MM.1S (cell line): ENCODE measurements at regions not wholly inside any gene's neighbourhood (a gene's known extent, or its start where the extent isn't known, plus 50 kb on each side); places are given as distances from the start of the nearest gene placed in this dataset.

Source experiments
- EZH2 ChIP-seq: fragments of 300-600 bp; sonication (generic); optimal IDR thresholded peaks from 2 replicates; pipeline ENCODE3; 2017; ENCODE audit warnings: low read depth, mild to moderate bottlenecking, antibody characterized with exemption, low read length, mixed read lengths
- TF ChIP-seq, protein P1 (sequence below): fragments of 300-600 bp; sonication (generic); IDR thresholded peaks from 2 replicates; pipeline ENCODE4 v1.5.1; 2016; ENCODE audit warnings: antibody characterized with exemption, low read length, mixed read lengths

DNA sequence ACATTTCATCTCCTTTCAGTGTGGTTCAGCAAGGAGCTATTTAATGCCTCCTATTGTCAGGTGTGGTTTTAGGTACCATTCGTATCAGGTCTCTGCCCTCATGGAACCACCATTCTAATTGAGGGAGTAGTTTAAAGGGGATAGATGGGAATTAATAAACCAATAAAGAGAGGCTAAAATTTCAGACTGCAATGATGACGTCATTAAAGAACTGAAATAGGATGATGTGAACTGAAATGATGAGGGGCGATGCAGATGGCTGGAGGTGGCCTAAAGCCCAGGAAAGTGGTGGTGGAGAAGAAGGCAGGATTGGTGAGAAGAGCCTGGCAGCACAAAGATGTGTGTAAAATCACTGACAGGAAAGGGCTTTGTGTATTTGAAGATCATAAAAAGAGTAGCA is 148.9 kb upstream of the RBFOX1 start:
- no peak for TF ChIP-seq EZH2
- TF ChIP-seq, protein P1, sequence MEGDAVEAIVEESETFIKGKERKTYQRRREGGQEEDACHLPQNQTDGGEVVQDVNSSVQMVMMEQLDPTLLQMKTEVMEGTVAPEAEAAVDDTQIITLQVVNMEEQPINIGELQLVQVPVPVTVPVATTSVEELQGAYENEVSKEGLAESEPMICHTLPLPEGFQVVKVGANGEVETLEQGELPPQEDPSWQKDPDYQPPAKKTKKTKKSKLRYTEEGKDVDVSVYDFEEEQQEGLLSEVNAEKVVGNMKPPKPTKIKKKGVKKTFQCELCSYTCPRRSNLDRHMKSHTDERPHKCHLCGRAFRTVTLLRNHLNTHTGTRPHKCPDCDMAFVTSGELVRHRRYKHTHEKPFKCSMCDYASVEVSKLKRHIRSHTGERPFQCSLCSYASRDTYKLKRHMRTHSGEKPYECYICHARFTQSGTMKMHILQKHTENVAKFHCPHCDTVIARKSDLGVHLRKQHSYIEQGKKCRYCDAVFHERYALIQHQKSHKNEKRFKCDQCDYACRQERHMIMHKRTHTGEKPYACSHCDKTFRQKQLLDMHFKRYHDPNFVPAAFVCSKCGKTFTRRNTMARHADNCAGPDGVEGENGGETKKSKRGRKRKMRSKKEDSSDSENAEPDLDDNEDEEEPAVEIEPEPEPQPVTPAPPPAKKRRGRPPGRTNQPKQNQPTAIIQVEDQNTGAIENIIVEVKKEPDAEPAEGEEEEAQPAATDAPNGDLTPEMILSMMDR = no peak
